ENCODE measurements at regions not wholly inside any gene's neighbourhood (a gene's known extent, or its start where the extent isn't known, plus 50 kb on each side); places are given as distances from the start of the nearest gene placed in this dataset.

- no peak for TF ChIP-seq CTCF (IDR thresholded peaks at IDR 0.05)
- no peak for TF ChIP-seq E2F5 (CRISPR knock-in tag; IDR thresholded peaks at IDR 0.05)
- TF ChIP-seq, protein P1, sequence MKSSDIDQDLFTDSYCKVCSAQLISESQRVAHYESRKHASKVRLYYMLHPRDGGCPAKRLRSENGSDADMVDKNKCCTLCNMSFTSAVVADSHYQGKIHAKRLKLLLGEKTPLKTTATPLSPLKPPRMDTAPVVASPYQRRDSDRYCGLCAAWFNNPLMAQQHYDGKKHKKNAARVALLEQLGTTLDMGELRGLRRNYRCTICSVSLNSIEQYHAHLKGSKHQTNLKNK (CRISPR knock-in tag; IDR thresholded peaks at IDR 0.05): no peak
- TF ChIP-seq ZBTB43 (CRISPR knock-in tag; IDR thresholded peaks at IDR 0.05): no peak
- TF ChIP-seq MXD4 (CRISPR knock-in tag; IDR thresholded peaks at IDR 0.05; ENCODE audit: borderline replicate concordance): no peak
- no peak for TF ChIP-seq PRRX2 (CRISPR knock-in tag; IDR thresholded peaks at IDR 0.05)
- TF ChIP-seq NR1H2 (CRISPR knock-in tag; IDR thresholded peaks at IDR 0.05): no peak
- TF ChIP-seq ATF3 (CRISPR knock-in tag; conservative IDR thresholded peaks at IDR 0.05): no peak
- no peak for TF ChIP-seq ZNF512 (CRISPR knock-in tag; IDR thresholded peaks at IDR 0.05; ENCODE audit: borderline replicate concordance)
- no peak for TF ChIP-seq NFE2L1 (CRISPR knock-in tag; IDR thresholded peaks at IDR 0.05)
- TF ChIP-seq NR3C1 (CRISPR knock-in tag; conservative IDR thresholded peaks at IDR 0.05; ENCODE audit: low read depth): no peak
These were observed 522.9 kb downstream of the HS3ST4 start for GRCh38 chr16:26214581-26215174.
